Kidney tubule cell (primary cell): ENCODE measurements at regions not wholly inside any gene's neighbourhood (a gene's known extent, or its start where the extent isn't known, plus 50 kb on each side); places are given as distances from the start of the nearest gene placed in this dataset.
"Not testable (repeated sequence)": the region's sequence is repeated elsewhere in the genome, so short reads cannot be mapped to it uniquely, and the experiment has no call there.

Source experiments
- DNase-seq: peaks from one replicate; pipeline ENCODE4 v3.0.0-alpha.2; 2018; ENCODE audit warnings: low spot score

GRCh38 chr3:137460944-137461343, 303.2 kb upstream of the SOX14 start:
- DNase-seq: no peak

GRCh38 chr3:137463131-137463530, 301.0 kb upstream of the SOX14 start:
- no peak for DNase-seq

DNA sequence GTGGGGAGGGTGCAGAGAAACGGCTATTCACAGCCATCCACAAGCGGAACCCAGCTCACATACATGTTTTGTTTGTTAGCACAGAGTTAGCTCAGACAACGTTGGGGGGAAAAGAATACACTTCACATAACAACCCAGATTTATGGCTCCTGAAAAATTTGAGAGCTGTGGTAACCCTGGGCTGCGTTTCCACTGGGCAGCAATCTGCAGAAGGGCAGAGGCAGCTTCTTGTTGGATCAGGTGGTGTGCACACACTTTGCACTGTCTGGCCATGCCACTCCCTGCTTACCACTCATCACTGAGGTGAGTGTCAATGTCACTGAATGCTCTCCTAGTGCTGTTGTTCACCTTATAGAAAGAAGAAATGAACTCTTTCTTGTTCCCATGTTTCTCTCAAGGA, 299.8 kb upstream of the SOX14 start:
- no peak for DNase-seq

DNA sequence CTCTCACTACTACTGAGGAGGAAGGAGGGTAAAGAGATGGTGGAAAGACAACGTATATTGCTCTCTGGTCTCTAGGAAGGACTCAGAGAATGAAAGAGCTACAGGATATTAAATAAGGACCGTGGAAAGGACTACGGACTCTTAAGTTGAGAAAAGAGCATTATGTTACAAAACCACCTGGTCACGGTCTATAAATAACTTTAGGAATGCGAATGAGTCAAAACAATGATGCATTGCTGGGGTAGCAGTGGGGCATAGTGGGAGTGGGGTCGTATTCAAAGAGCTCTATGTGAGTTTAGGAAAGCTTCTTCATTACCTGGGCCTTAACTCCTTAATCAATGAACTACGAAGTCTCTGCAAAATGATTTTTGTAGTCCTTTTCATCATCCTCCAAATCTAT, 295.7 kb upstream of the SOX14 start:
- DNase-seq: no peak

- no peak for DNase-seq
Measured at GRCh38 chr3:137469263-137469662, 294.9 kb upstream of the SOX14 start.

- DNase-seq: no peak
Measured at GRCh38 chr3:137471130-137471529, 293.0 kb upstream of the SOX14 start.

DNA sequence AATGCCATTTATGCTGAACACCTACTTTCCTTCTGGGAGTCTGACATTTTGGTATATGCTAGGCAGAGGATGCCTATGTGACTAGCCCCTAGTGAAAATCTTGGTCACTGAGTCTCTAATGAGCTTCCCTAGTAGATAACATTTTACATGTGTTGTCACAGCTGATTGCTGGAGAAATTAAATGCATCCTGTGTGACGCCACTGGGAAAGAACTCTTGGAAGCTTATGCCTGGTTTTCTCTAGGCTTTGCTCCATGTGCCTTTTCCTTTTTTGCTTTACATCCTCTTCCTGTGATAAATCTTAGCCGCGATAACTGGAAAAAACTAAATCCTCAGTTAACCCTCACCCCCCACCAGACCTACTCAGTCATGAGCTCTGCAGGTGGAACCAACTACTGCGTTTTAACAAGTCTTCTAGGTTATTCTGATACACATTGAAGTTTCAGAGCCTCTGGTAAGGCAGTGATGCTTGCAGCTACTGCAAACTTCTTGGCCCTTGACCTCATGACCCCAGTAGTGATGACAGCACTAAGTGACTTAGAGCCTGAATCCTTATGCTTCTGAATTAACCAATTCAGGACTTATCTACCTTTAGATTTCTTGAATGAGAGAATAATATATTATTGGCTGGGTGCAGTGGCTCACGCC, 292.4 kb upstream of the SOX14 start:
- DNase-seq: no peak

DNA sequence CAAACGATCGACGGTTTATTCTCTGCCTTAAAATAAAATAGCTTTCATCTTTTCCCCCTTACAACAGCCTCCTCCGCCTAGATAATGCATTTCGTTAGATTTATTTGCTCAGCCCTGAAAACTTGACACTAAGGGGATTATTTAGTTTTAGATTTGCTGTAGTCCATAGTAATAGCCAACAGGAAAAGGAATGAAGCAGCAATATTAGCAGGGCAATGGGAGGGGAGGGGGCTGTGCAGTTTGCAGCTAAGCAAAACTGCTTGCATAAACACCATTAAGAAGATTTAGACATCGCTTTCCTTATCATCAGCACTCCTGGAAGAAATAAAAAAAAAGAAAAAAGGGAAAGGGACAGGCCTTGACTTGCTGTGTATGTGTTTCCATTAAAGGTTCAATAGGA, 286.5 kb upstream of the SOX14 start:
- DNase-seq: no peak

- no peak for DNase-seq
Measured at GRCh38 chr3:137509354-137510045, 254.6 kb upstream of the SOX14 start.

DNA sequence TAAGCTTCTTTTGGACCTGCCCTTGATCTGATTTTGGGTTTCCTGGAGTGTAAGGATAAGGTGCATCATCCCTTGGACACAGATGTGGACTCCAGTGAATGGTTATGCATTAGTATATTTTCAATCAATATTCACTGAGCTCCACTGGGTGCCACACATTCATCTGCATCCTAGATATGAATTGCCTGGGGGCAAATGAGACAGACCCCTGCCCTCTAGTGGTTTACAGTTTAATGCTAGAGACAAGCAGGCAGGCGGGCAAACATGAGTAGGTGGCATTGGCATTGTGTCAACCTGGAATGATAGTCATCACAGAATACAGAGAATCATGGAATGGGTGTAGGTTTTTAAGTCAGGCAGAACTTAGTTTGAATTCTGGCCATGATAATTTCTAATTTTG, 252.5 kb upstream of the SOX14 start:
- no peak for DNase-seq

DNA sequence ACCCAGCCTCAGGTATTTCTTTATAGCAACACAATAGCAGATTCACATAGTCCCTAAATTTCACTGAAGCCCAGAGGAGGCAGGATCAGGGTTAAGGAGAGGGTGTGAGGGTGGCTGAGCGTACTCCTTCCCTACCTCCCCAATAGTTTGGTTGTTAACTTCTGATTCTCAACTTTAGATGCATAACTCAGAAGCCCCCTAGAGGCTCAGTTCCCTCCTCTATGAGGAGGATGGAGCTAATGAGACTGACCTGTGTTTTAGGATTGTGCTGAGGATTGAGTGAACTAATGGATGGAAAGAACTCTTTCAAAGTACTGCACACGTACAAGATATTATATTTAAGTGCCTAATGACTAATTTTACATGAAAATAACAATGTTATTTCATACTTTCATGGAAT, 249.3 kb upstream of the SOX14 start:
- DNase-seq: no peak

DNA sequence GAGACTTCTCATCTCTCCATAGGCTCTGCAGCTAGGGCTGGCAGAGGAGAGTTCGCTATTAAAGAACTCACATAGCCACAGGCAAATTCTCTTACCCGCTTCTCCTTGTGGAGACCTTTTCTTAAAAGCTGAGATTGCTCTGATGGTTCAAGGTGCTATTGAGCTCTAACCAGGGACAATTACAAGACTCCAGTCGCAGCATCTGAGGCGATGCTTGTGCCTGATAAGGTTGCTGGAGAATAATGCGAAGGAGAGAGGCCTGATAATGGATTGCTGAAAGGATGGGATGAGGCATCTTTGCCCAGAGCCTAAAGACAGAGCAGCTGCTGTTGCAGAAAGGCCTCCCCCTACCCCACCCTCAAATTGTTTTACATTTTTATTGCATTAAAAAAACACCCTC, 244.5 kb upstream of the SOX14 start:
- no peak for DNase-seq

GRCh38 chr3:137524751-137525150, 239.4 kb upstream of the SOX14 start:
- DNase-seq: no peak

DNA sequence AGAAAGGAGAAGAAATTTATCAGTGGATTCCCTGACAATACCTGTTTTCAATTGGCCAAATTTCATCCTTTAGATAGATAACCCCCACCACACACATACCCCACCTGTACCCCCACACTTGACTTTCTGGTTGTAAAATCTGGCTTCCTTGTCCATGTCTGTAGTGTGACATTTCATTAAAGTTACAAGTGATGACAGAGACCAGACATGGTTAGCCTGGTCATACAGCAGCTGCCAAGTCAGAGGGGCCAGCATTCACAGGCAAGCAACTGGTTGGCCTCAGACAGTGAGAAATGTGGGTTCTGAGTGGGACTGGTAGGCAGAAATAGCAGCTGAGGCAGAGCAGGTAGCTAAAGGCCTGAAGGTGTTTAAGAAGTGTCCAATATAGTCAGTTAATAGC, 238.6 kb upstream of the SOX14 start:
- no peak for DNase-seq

DNA sequence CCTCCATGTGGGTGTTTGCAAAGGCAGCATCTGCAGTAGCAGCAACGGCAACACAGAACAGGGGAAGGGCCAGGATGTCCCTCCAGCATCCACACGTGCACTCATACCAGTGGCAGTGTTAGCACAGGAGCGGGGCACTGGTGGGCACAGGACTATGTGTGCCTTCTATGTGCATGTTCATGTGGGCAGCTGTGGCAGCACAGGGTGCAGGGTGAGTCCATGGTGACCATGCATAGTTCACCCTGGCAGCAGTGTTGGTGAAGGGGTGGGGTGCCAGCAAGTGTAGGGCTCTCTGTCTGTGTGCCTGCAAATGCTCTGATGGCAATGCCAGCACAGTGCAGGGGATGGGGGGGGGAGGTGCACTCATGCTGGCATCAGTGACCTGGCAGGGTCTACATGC, 222.1 kb upstream of the SOX14 start:
- DNase-seq: no peak

GRCh38 chr3:137554242-137554641, 209.9 kb upstream of the SOX14 start:
- DNase-seq: no peak

DNA sequence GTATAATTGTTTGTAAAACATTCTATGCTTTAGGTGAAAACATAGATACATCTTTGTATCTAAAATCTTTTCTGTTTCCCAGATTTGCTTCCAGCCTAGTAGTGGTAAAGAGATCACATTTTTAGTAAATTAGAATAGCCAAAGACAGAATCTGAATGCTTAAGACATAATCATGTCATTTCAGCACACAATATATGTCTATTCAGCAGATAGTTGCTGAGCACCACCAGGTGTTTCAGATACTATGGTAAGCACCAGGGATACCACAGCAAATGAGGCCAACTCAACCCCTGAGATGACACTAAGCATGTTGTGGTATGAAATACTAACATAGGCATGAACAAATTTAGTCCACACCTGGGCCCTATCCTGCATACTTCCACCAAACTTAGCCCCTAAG, 195.2 kb upstream of the SOX14 start:
- no peak for DNase-seq

DNA sequence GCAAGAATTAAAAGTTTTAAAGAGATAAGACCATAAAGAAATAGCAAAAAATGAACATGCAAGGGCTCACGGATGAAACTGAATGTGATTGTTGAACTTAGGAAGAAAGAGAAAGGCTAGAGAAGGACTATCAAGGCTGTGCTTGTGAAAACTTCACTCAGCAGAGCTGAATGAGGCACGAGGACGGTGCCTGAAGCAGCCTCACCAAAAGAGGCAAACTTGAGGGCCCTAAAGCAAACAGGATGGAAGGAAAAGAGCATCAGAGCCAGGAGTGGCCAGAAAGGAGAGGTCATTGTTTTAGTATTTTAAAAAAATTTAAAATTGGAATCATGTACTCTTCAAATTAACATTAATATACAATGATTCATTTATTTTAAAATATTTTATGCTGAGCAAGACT, 191.2 kb upstream of the SOX14 start:
- no peak for DNase-seq

DNA sequence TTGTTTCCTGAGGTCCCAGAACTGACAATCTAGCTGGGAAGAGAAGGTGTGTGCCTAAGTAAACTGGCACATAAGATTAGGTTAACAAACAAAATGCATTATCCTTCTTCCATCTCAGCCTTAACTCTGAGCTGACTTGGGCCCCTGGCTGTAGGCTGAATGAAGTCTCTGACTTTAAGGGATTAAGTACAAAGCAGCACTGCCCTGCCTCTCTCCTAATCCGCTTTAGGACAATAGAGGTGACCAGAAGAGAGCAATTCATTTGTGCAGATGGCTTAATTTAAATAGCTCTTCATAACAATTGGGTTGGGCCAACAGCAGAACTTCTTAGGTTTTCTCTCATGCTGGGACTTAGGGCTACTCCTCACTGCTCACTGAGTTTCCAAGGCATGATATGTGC, 181.6 kb upstream of the SOX14 start:
- DNase-seq: no peak

- DNase-seq: no peak
Measured at GRCh38 chr3:137583256-137583655, 180.9 kb upstream of the SOX14 start.

- DNase-seq: no peak
Measured at GRCh38 chr3:137588871-137589270, 175.2 kb upstream of the SOX14 start.

GRCh38 chr3:137595415-137595814, 168.7 kb upstream of the SOX14 start:
- not testable (repeated sequence) for DNase-seq

- no peak for DNase-seq
Measured at GRCh38 chr3:137610723-137611122, 153.4 kb upstream of the SOX14 start.

GRCh38 chr3:137612291-137612690, 151.8 kb upstream of the SOX14 start:
- no peak for DNase-seq
